K562 (cell line): ENCODE measurements at regions not wholly inside any gene's neighbourhood (a gene's known extent, or its start where the extent isn't known, plus 50 kb on each side); places are given as distances from the start of the nearest gene placed in this dataset.

ENCODE experiments used
- BCL6 ChIP-seq: fragments of 250-450 bp; sonication (Bioruptor Pico); IDR thresholded peaks from 2 replicates; pipeline ENCODE4 v1.4.0; 2020
- BRD9 ChIP-seq: fragments of 450-650 bp; IDR thresholded peaks from 2 replicates; pipeline ENCODE4 v1.6.1; 2018; ENCODE audit warnings: low read depth; ENCODE audit not compliant: partially characterized antibody
- HNRNPH1 ChIP-seq: fragments of 200-400 bp; formaldehyde crosslinking; optimal IDR thresholded peaks from 2 replicates; pipeline ENCODE3; 2017; ENCODE audit warnings: low read depth, mild to moderate bottlenecking, low read length, moderate library complexity
- MAFF ChIP-seq: IDR thresholded peaks from 2 replicates; pipeline ENCODE4 v1.6.1; 2012; ENCODE audit warnings: low read length, improper control_type of control experiment
- NFE2L1 ChIP-seq: fragments of 450-650 bp; IDR thresholded peaks from 2 replicates; pipeline ENCODE4 v1.6.1; 2016; ENCODE audit warnings: missing genetic modification characterization, low read depth, mild to moderate bottlenecking, missing compliant biosample characterization, moderate library complexity, borderline replicate concordance
- SNRNP70 ChIP-seq: fragments of 200-400 bp; formaldehyde crosslinking; optimal IDR thresholded peaks from 2 replicates; pipeline ENCODE3; 2017; ENCODE audit warnings: low read depth, low read length
- TCF7L2 ChIP-seq: fragments of 150-350 bp; IDR thresholded peaks from 2 replicates; pipeline ENCODE4 v1.6.1; 2016; ENCODE audit warnings: low read depth, mild to moderate bottlenecking, low read length, moderate library complexity
- TEAD1 ChIP-seq, 2 experiments: fragments of 450-650 bp in 1 of 2; sonication (generic) in 1 of 2; formaldehyde crosslinking; IDR thresholded peaks; 2 replicates each; pipeline versions ENCODE4 v1.4.0 to v1.8.0; 2020 to 2022; ENCODE audit warnings: mild to moderate bottlenecking in 2 of 2, missing genetic modification reagents in 1 of 2
- THRA ChIP-seq: fragments of 450-650 bp; IDR thresholded peaks from 2 replicates; pipeline ENCODE4 v1.6.1; 2017; ENCODE audit warnings: mild to moderate bottlenecking, moderate library complexity
- YY1 ChIP-seq, 3 experiments: IDR thresholded peaks; 2 replicates each; pipeline ENCODE4 v1.6.1; 2011; ENCODE audit warnings: low read length in 2 of 3, mild to moderate bottlenecking in 2 of 3, moderate library complexity in 2 of 3, borderline replicate concordance in 1 of 3, control low read depth in 1 of 3, low read depth in 1 of 3; ENCODE audit not compliant: insufficient read depth in 3 of 3, insufficient replicate concordance in 2 of 3, control insufficient read depth in 1 of 3, insufficient read length in 1 of 3; ENCODE audit errors: extremely low read depth in 1 of 3
- ZBTB7A ChIP-seq: IDR thresholded peaks from 2 replicates; pipeline ENCODE4 v1.6.1; 2011; ENCODE audit warnings: low read depth, mild to moderate bottlenecking, low read length, moderate library complexity, borderline replicate concordance; ENCODE audit not compliant: control insufficient read depth
- TF ChIP-seq, protein P1 (sequence below): fragments of 450-650 bp; formaldehyde crosslinking; IDR thresholded peaks from 2 replicates; pipeline ENCODE4 v1.4.0; 2020; ENCODE audit warnings: mild to moderate bottlenecking, moderate library complexity

GRCh38 chr5:115452083-115452482, 92.5 kb downstream of the FEM1C start:
- TF ChIP-seq TEAD1 (CRISPR knock-in tag; IDR thresholded peaks at IDR 0.05) (no peak), BCL6 (CRISPR knock-in tag) (no peak), TCF7L2 (no peak), HNRNPH1 (no peak), ZBTB7A (no peak), YY1 (IDR thresholded peaks at IDR 0.05; ENCODE audit: borderline replicate concordance in 1 of 3, control insufficient read depth in 1 of 3, extremely low read depth in 1 of 3, insufficient read depth in 3 of 3, insufficient read length in 1 of 3, insufficient replicate concordance in 2 of 3, low read depth in 1 of 3, low read length in 2 of 3) (no peak), THRA (no peak), MAFF (no peak), NFE2L1 (tag) (no peak), BRD9 (no peak), SNRNP70 (no peak)
- TF ChIP-seq, protein P1, sequence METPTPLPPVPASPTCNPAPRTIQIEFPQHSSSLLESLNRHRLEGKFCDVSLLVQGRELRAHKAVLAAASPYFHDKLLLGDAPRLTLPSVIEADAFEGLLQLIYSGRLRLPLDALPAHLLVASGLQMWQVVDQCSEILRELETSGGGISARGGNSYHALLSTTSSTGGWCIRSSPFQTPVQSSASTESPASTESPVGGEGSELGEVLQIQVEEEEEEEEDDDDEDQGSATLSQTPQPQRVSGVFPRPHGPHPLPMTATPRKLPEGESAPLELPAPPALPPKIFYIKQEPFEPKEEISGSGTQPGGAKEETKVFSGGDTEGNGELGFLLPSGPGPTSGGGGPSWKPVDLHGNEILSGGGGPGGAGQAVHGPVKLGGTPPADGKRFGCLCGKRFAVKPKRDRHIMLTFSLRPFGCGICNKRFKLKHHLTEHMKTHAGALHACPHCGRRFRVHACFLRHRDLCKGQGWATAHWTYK (CRISPR knock-in tag), result no peak
